Immature natural killer cell (primary cell): ENCODE measurements at regions not wholly inside any gene's neighbourhood (a gene's known extent, or its start where the extent isn't known, plus 50 kb on each side); places are given as distances from the start of the nearest gene placed in this dataset.
"Not testable (repeated sequence)": the region's sequence is repeated elsewhere in the genome, so short reads cannot be mapped to it uniquely, and the experiment has no call there.

Experiments
- DNase-seq, 3 donors: peaks; one replicate each; pipeline ENCODE4 v3.0.0; 2022; ENCODE audit warnings: mixed read lengths in 1 of 3
- H3K27ac Mint-ChIP-seq, 6 donors: one replicate each; pipeline ENCODE4 v1.8.0; 2020; ENCODE audit warnings: mixed read lengths in 6 of 6, mild to moderate bottlenecking in 5 of 6, inconsistent platforms in 4 of 6, moderate library complexity in 3 of 6
- H3K27me3 Mint-ChIP-seq, 3 donors: one replicate each; pipeline ENCODE4 v1.8.0; 2020 to 2021; ENCODE audit warnings: low read depth in 3 of 3, mild to moderate bottlenecking in 3 of 3, mixed read lengths in 3 of 3, moderate library complexity in 3 of 3, inconsistent platforms in 1 of 3
- H3K36me3 Mint-ChIP-seq, 3 donors: one replicate each; pipeline ENCODE4 v1.8.0; 2020; ENCODE audit warnings: mixed read lengths in 3 of 3, inconsistent platforms in 2 of 3, mild to moderate bottlenecking in 2 of 3
- H3K4me1 Mint-ChIP-seq, 2 donors: one replicate each; pipeline ENCODE4 v1.8.0; 2020; ENCODE audit warnings: inconsistent platforms in 2 of 2, mild to moderate bottlenecking in 2 of 2, mixed read lengths in 2 of 2, moderate library complexity in 1 of 2
- H3K4me3 Mint-ChIP-seq, 5 donors: one replicate each; pipeline ENCODE4 v1.8.0; 2020; ENCODE audit warnings: mild to moderate bottlenecking in 5 of 5, mixed read lengths in 5 of 5, inconsistent platforms in 3 of 5, moderate library complexity in 3 of 5
- H3K9me3 Mint-ChIP-seq, 6 donors: one replicate each; pipeline ENCODE4 v1.8.0; 2020; ENCODE audit warnings: mild to moderate bottlenecking in 6 of 6, mixed read lengths in 6 of 6, inconsistent platforms in 4 of 6, moderate library complexity in 3 of 6

DNA sequence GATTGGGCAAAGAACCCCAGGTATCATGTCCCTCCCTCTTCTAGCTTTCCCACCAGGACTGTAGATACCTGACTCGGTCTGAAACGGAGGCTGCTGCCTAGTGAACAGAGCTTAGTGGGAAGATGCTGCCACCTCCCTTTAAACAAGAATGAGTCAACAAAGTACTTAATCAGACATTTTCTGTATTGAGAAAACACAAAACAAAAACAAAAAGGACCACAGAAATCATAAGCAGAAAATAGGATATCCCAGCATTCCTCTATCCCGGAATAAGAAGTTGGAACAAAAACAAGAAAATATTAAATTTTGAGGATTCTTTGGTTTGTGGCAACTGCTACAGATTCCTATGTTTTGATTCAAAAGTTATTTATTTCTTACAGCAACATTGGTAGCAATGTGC, 51.7 kb upstream of the COL8A1 start:
- H3K4me3 Mint-ChIP-seq, result no peak overlapping the region
- H3K36me3 Mint-ChIP-seq, result no peaks in the 10 kb centered on the region

DNA sequence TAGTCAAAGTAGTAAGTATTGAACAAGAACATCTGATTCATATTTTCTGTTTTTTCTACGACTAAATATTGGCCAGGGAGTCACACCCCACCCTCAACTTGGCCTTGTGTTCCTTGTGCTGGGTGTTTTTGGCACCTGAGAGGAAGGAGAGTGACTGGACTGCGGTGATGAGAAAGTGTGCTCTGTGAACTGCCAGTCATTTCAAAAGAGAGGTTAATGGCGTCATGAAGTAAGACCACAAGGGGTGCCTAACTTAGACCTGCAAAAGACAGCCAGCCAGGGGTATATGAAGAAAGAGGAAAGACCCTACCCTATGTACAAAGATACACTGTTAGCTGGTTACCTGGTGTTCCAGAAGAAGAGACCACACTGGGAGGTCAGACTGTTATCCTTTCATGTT, 58.4 kb upstream of the COL8A1 start:
- Mint-ChIP-seq H3K4me1 (no peaks in the 10 kb centered on the region), H3K27me3 (peaks cover 0 to 3% (median 0%) of the 10 kb centered on the region in 3 donors), H3K36me3 (no peaks in the 10 kb centered on the region), H3K27ac (no peak overlapping the region), H3K9me3 (peaks cover 0 to 9% (median 4%) of the 10 kb centered on the region in 6 donors), H3K4me3 (no peak overlapping the region)
- no peak for DNase-seq

More for the DNA sequence above, 51.7 kb upstream of the COL8A1 start:
- no peaks in the 10 kb centered on the region for H3K4me1 Mint-ChIP-seq
- DNase-seq, result no peak
- peaks cover 0 to 10% (median 4%) of the 10 kb centered on the region in 6 donors for H3K9me3 Mint-ChIP-seq
- H3K27me3 Mint-ChIP-seq, result no peaks in the 10 kb centered on the region
- H3K27ac Mint-ChIP-seq, result no peak overlapping the region

DNA sequence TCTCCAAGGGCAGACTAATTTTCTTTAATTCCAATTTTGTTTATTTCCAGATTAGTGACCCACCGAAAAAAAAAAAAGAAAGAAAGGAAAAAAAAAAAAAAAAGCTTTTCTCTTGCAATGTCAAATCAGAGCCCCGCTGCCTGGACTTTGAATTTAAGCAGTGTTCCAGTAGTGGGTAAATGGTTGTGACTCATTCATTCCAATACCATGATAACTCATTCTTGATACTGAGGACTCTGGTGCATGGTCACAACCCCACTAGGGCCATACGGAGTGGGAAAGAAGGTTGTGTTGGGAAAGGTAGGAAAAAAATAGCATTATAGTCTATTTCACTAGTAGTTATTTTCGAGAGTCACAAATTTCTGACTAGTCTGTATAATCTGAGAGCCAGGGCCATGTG, 59.1 kb upstream of the COL8A1 start:
- Mint-ChIP-seq H3K4me1 (no peaks in the 10 kb centered on the region), H3K9me3 (peaks cover 0 to 9% (median 4%) of the 10 kb centered on the region in 6 donors), H3K27me3 (peaks cover 0 to 3% (median 0%) of the 10 kb centered on the region in 3 donors), H3K4me3 (no peak overlapping the region), H3K36me3 (no peaks in the 10 kb centered on the region), H3K27ac (no peak overlapping the region)
- no peak for DNase-seq

DNA sequence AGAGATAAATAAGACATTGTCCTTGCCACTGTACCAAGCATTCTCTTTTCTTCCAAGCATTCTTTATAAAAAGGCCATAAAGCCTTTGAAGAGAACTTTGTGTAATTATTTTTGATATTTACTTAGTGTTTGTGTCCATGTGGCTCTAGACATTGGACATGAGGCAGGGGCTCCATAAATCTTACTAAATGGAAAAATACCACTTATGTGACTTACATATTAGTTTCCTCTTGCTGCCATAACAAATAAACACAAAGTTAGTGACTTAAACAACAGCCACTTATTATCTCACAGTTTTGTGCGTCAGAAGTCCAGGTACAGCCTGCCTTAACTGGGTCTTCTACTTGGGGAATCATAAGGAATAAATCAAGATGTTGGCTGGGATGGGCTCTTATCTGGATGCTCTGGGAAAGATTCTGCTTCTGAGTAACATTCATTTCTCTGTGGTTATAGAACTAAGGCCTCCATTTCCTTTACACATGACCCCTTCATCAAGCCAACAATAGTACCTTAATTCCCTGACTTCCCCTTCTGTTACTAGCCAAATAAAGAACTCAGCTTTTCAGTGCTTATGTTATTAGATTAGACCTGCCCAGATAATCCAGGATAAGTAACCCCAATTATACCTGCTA, 59.9 kb upstream of the COL8A1 start:
- Mint-ChIP-seq H3K27me3 (peaks cover 0 to 3% (median 0%) of the 10 kb centered on the region in 3 donors), H3K9me3 (peaks cover 0 to 9% (median 4%) of the 10 kb centered on the region in 6 donors), H3K4me1 (no peaks in the 10 kb centered on the region), H3K27ac (no peak overlapping the region), H3K4me3 (no peak overlapping the region), H3K36me3 (no peaks in the 10 kb centered on the region)
- DNase-seq, result no peak

DNA sequence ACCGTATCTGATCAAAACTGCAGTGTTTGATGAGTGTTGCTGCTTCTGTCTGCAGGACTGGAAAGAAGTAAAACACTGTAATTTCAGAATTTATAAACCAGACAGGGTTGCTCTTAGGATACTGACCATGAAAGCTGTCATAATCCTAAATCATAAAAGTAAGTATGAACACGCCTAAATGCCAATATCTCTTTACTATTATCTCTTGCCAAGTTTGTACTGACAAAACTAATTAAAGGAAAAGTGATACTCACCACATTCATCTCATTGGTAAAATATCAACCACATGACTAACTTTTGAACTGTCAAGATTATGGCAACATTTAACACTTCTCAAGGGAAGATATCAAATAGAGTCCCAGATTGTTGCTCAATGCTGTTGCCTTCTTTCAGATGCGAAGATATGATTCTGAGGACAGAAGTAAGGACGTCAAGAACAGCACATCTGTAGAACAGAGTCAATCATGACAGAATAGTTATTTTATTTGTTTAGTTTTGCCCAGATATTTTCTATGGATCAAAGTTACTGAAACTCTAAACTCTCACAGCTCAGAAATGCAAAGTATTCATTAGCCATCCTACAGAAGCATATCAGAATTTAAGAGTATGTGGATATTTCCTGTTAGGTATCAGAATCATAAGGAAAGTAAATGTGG, 61.4 kb upstream of the COL8A1 start:
- H3K4me1 Mint-ChIP-seq, result no peaks in the 10 kb centered on the region
- peaks cover 2 to 3% (median 2%) of the 10 kb centered on the region in 3 donors for H3K27me3 Mint-ChIP-seq
- no peak for DNase-seq
- H3K4me3 Mint-ChIP-seq, result no peak overlapping the region
- no peak overlapping the region for H3K27ac Mint-ChIP-seq
- H3K36me3 Mint-ChIP-seq, result no peaks in the 10 kb centered on the region
- peaks cover 1 to 13% (median 3%) of the 10 kb centered on the region in 6 donors for H3K9me3 Mint-ChIP-seq

DNA sequence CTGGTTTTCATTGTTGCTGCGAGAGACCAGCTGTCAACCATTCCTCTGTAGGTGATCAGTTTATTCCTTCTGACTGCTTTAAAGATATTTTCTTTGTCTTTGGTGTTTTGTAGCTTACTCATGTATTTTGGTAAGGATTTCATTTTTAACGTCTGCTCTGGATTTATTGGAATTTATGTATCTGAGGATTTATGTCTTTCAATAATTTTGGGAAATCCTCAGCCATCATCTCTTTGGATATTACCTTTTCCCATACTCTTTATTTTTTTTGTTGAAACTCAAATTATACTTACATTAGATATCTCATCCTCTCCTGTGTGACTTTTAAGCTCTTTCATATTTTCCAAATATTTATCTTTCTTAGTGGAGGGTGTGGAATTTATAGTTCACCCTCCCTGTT, 62.7 kb upstream of the COL8A1 start:
- Mint-ChIP-seq H3K27ac (no peak overlapping the region), H3K36me3 (no peaks in the 10 kb centered on the region), H3K4me1 (no peaks in the 10 kb centered on the region), H3K4me3 (no peak overlapping the region), H3K27me3 (peaks cover 2 to 3% (median 2%) of the 10 kb centered on the region in 3 donors), H3K9me3 (peaks cover 3 to 13% (median 4%) of the 10 kb centered on the region in 6 donors)
- no peak for DNase-seq

DNA sequence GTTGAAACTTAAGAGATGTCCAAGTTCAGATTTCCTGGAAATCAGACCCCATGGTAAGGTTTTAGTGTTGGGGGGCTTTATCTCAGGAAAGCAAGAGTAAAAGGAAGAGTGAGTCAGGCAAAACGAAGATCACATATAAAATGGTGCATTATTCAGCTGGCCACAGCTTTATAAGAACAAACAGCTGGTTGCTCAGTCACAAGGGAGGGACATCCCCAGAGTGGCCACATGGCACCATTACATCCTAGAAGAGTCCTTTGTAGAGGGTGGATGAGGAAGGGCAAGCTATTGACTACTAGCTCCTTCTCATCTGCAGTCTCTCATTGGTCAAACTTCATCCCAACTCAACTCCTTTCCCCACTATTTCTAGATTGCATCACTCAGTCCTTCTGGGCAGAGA, 68.3 kb upstream of the COL8A1 start:
- H3K27ac Mint-ChIP-seq, result no peak overlapping the region
- DNase-seq, result no peak
- H3K27me3 Mint-ChIP-seq, result peaks cover 0 to 2% (median 2%) of the 10 kb centered on the region in 3 donors
- H3K4me1 Mint-ChIP-seq, result no peaks in the 10 kb centered on the region
- H3K4me3 Mint-ChIP-seq, result no peak overlapping the region
- peaks cover 0 to 11% (median 4%) of the 10 kb centered on the region in 6 donors for H3K9me3 Mint-ChIP-seq
- no peaks in the 10 kb centered on the region for H3K36me3 Mint-ChIP-seq

DNA sequence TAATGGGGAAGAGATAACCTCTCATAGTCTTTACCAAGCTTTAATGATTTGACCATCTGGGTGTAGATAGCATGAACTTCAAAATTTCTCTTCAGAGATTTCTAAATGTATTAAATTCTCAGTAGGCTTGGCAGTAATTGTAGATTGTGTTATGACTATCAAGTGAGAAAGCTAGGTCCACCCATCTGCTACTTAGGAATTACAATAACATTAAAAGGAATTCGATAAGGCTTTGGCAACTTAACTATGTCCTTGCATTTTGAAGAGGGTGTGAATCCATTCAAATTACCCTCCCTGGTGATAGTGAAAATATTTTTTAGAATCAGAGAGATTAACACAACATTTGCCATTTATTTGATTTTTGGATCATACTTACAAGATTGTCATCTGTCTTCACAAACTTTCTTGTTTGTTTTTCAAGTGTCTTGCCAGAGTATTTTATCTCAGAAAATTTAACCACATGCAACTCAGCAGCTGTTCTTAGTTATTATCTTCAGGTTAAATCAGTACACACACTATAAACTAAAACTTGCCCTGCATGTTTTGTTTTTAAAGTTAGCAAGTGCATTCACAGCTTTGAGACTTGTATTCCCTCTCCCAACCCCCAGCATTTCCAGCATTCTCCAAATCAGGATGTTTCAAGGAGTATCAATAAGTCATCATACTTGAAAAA, 69.6 kb upstream of the COL8A1 start:
- Mint-ChIP-seq H3K4me3 (no peak overlapping the region), H3K36me3 (no peaks in the 10 kb centered on the region)

DNA sequence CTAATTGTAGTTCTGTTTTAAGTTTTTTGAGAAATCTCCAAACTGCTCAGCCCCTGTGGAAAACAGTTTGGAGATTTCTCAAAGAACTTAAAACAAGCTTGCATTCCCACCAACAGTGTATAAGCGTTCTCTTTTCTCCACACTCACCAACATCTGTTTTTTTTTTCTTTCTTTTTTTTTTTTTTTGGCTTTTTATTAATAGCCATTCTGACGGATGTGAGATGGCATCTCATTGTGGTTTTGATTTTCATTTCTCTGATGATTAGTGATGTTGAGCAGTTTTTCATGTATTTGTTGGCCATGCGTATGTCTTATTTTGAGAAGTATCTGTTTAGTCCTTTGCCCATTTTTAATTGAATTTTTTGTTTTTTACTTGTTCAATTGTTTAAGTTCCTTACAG, 73.1 kb upstream of the COL8A1 start:
- H3K4me3 Mint-ChIP-seq, result no peak overlapping the region
- H3K36me3 Mint-ChIP-seq, result no peaks in the 10 kb centered on the region
- no peak overlapping the region for H3K27ac Mint-ChIP-seq
- peaks cover 0 to 3% (median 0%) of the 10 kb centered on the region in 3 donors for H3K27me3 Mint-ChIP-seq
- no peaks in the 10 kb centered on the region for H3K4me1 Mint-ChIP-seq
- no peak for DNase-seq
- peaks cover 2 to 12% (median 10%) of the 10 kb centered on the region in 6 donors for H3K9me3 Mint-ChIP-seq

More for the DNA sequence above, 69.6 kb upstream of the COL8A1 start:
- Mint-ChIP-seq H3K27me3 (peaks cover 0 to 2% (median 2%) of the 10 kb centered on the region in 3 donors), H3K27ac (no peak overlapping the region), H3K4me1 (no peaks in the 10 kb centered on the region), H3K9me3 (peaks cover 0 to 11% (median 5%) of the 10 kb centered on the region in 6 donors)
- no peak for DNase-seq

DNA sequence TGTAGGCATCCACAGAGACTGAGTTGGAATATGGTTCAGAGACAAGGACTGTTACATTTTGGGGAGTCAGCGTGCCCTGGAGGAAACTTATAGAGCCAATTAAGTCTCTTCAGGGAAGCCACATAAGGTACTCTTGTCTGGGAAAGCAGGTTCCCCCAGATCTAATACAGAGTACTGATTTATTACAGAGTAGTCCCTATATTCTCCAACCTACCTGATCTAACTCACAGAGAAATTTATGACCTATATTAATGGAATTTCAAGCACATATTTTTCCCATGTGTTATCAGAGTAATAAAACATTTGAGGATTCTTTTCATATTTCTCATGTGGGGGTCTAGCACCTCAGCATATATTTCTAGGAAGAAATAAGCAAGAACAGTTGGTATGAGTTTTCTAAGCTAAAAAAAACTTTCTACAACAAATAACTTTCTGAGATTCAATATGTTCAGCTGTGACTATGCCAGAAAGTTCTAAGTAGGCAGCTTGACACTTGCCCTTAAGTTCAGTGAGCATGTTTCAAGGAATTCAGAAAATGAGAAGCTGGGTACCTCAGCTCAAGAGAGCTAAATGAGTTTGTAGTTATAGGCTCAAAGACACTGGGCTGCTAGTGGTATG, 75.3 kb upstream of the COL8A1 start:
- no peaks in the 10 kb centered on the region for H3K4me1 Mint-ChIP-seq
- H3K27me3 Mint-ChIP-seq, result peaks cover 0 to 3% (median 0%) of the 10 kb centered on the region in 3 donors
- DNase-seq, result no peak
- peaks cover 2 to 13% (median 11%) of the 10 kb centered on the region in 6 donors for H3K9me3 Mint-ChIP-seq
- H3K36me3 Mint-ChIP-seq, result no peaks in the 10 kb centered on the region
- H3K4me3 Mint-ChIP-seq, result no peak overlapping the region
- H3K27ac Mint-ChIP-seq, result no peak overlapping the region

DNA sequence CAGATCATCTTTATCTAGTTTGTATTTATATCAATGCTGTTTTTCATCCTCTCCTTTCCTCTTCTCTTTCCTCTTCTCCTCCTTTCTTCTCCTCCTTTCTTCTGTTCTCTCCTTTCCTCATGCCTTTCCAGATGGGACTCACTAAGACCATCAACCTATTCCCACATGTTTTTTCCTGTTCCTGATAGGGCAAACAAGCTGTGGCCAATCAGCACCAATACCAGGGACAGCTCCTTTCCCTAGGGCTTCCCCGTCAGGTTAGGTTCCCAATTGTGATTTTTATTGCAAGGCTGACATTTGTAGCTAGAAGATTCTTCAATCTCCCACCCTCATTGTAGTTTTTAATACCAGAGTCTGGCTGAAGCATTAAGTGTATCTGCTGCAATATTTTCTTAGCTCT, 76.3 kb upstream of the COL8A1 start:
- peaks cover 0 to 3% (median 0%) of the 10 kb centered on the region in 3 donors for H3K27me3 Mint-ChIP-seq
- peaks cover 2 to 18% (median 10%) of the 10 kb centered on the region in 6 donors for H3K9me3 Mint-ChIP-seq
- DNase-seq, result no peak
- H3K4me3 Mint-ChIP-seq, result no peak overlapping the region
- no peak overlapping the region for H3K27ac Mint-ChIP-seq
- H3K36me3 Mint-ChIP-seq, result no peaks in the 10 kb centered on the region
- no peaks in the 10 kb centered on the region for H3K4me1 Mint-ChIP-seq

DNA sequence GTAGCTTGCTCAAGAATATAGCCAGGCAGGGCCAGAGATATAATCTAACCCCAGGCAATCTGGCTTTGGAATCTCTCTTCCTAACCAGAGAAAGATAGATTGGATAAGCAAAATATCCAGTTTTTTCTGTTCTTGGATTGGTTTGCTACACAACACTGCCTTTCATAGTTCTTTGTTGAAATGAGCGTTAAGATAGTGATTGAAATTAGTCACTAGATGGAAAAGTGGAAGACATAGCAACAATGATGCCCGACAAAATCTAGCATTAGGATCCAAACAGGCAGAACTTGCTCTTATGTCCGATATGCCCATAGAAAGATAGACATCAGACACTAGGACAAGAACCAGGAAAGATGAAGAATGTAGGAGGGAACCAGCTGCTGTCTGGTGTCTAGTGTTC, 77.3 kb upstream of the COL8A1 start:
- Mint-ChIP-seq H3K9me3 (peaks cover 5 to 18% (median 9%) of the 10 kb centered on the region in 6 donors), H3K27ac (no peak overlapping the region), H3K4me3 (no peak overlapping the region), H3K36me3 (no peaks in the 10 kb centered on the region), H3K4me1 (no peaks in the 10 kb centered on the region), H3K27me3 (peaks cover 0 to 3% (median 0%) of the 10 kb centered on the region in 3 donors)
- DNase-seq, result no peak

DNA sequence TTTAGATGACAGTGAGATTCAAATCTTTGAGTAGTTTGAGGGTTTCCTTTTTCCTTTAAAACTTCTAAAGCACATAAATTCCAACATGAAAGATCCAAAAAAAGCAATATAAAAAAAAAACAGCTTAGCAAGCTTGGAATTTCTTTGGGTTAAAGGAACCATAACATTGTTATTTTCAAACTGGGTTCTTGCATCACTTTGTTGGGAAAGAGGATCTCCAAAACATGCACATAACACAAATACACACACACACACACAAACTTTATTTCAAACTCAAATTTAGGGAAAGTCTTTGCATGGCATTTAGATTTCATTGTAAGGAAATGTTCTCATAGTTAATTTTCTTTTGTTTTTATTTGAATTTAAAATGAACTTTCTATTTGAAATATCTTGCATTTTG, 79.2 kb upstream of the COL8A1 start:
- H3K27me3 Mint-ChIP-seq, result peaks cover 0 to 3% (median 0%) of the 10 kb centered on the region in 3 donors

DNA sequence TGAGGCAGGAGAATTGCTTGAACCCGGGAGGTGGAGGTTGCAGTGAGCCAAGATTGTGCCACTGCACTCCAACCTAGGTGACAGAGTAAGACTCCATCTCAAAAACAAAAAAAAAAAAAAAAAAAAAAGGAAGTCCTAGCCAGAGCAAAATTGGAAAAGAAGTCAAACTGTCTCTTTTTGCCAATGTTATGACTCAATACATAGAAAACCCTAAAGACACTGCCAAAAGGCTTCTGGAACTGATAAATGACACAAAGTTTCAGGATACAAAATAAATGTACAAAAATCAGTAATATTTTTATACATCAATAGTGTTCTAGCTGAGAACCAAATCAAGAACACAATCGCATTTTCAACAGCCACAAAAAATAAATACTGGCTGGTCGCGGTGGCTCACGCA, 82.5 kb upstream of the COL8A1 start:
- H3K27me3 Mint-ChIP-seq, H3K36me3 Mint-ChIP-seq: not testable (repeated sequence)
- H3K9me3 Mint-ChIP-seq, result peaks cover 9 to 35% (median 22%) of the 10 kb centered on the region in 6 donors

More for the DNA sequence above, 79.2 kb upstream of the COL8A1 start:
- no peak for DNase-seq
- no peak overlapping the region for H3K4me3 Mint-ChIP-seq
- no peaks in the 10 kb centered on the region for H3K36me3 Mint-ChIP-seq
- H3K27ac Mint-ChIP-seq, result no peak overlapping the region
- peaks cover 7 to 25% (median 18%) of the 10 kb centered on the region in 6 donors for H3K9me3 Mint-ChIP-seq
- H3K4me1 Mint-ChIP-seq, result no peaks in the 10 kb centered on the region

More for the DNA sequence above, 82.5 kb upstream of the COL8A1 start:
- not testable (repeated sequence) for H3K27ac Mint-ChIP-seq, H3K4me1 Mint-ChIP-seq, DNase-seq, H3K4me3 Mint-ChIP-seq
